BJ (cell line): ENCODE measurements at regions not wholly inside any gene's neighbourhood (a gene's known extent, or its start where the extent isn't known, plus 50 kb on each side); places are given as distances from the start of the nearest gene placed in this dataset.

Source experiments
- CTCF ChIA-PET: fragments of 350-600 bp; formaldehyde crosslinking; extraction: SDS; loops from one replicate; lab custom pipeline; 2021; ENCODE audit warnings: antibody characterized with exemption, inconsistent platforms; lab: Yijun Ruan, JAX
- POLR2A ChIA-PET: fragments of 300-600 bp; sonication (Branson Sonifier 250); formaldehyde crosslinking; extraction: SDS; loops from one replicate; lab custom pipeline; 2021; ENCODE audit warnings: antibody characterized with exemption; lab: Charles Lee
- DNase-seq: peaks from one replicate; pipeline ENCODE4 v3.0.0-alpha.2; 2011; ENCODE audit warnings: low read depth
- H3K27me3 ChIP-seq: 2 replicates; pipeline ENCODE4 v1.6.0; 2011; ENCODE audit warnings: low read length; ENCODE audit not compliant: control insufficient read depth, insufficient read depth
- H3K36me3 ChIP-seq: 2 replicates; pipeline ENCODE4 v1.5.1; 2011; ENCODE audit warnings: low read length; ENCODE audit not compliant: control insufficient read depth, insufficient read depth
- H3K4me3 ChIP-seq: 2 replicates; pipeline ENCODE4 v1.5.1; 2011; ENCODE audit warnings: low read depth, mild to moderate bottlenecking, control low read depth, low read length
- TF ChIP-seq, protein P1 (sequence below): IDR thresholded peaks from 2 replicates; pipeline ENCODE4 v1.5.1; 2011; ENCODE audit warnings: low read depth, mild to moderate bottlenecking, control low read depth, inconsistent platforms, low read length, moderate library complexity; ENCODE audit not compliant: insufficient read depth

DNA sequence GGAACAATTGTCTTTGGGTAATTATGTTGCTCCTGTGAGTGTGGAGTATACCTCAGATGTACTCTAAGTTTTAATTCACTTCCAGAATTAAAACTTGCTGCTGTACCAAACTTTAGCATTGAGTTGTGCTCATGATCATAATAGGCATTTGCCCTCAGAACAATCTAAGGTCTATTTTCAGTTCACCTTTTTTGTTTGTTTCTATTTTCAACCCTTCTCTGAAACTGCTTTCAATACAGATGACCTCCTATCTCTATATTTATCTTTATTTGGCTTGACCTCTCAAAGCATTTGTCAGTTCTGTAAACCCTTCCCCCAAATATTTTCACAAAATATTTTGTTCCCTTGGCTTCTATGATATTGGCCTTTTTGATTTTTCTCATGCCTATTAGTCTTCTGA, 873.0 kb downstream of the OLFM4 start:
- no peak overlapping the region for H3K4me3 ChIP-seq
- CTCF ChIA-PET: no interaction called here
- no peaks in the 10 kb centered on the region for H3K36me3 ChIP-seq
- POLR2A ChIA-PET: no interaction called here
- DNase-seq: no peak
- no peaks in the 10 kb centered on the region for H3K27me3 ChIP-seq
- TF ChIP-seq, protein P1, sequence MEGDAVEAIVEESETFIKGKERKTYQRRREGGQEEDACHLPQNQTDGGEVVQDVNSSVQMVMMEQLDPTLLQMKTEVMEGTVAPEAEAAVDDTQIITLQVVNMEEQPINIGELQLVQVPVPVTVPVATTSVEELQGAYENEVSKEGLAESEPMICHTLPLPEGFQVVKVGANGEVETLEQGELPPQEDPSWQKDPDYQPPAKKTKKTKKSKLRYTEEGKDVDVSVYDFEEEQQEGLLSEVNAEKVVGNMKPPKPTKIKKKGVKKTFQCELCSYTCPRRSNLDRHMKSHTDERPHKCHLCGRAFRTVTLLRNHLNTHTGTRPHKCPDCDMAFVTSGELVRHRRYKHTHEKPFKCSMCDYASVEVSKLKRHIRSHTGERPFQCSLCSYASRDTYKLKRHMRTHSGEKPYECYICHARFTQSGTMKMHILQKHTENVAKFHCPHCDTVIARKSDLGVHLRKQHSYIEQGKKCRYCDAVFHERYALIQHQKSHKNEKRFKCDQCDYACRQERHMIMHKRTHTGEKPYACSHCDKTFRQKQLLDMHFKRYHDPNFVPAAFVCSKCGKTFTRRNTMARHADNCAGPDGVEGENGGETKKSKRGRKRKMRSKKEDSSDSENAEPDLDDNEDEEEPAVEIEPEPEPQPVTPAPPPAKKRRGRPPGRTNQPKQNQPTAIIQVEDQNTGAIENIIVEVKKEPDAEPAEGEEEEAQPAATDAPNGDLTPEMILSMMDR: no peak

DNA sequence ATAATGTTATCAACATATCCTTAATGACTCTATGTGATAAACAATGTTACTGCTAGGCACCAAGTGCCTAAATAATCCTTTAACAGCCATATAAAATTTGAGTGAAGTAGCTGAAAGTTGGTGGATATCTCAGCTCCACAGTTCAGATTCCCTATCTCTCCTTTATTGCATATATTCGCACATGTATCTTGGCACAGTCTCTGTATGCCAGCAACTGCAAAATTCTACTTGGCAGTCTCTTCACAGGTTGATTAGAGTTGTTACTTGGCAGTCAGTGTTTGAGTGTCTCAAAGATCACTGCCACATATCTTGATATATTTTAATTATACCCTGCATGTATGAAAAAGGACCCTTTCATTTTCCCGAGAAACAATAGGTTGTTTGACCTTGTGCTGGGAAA, 879.3 kb downstream of the OLFM4 start:
- CTCF ChIA-PET: no interaction called here
- POLR2A ChIA-PET: no interaction called here
- TF ChIP-seq, protein P1: no peak
- Histone ChIP-seq H3K4me3 (no peak overlapping the region), H3K27me3 (no peaks in the 10 kb centered on the region), H3K36me3 (no peaks in the 10 kb centered on the region)
- no peak for DNase-seq

DNA sequence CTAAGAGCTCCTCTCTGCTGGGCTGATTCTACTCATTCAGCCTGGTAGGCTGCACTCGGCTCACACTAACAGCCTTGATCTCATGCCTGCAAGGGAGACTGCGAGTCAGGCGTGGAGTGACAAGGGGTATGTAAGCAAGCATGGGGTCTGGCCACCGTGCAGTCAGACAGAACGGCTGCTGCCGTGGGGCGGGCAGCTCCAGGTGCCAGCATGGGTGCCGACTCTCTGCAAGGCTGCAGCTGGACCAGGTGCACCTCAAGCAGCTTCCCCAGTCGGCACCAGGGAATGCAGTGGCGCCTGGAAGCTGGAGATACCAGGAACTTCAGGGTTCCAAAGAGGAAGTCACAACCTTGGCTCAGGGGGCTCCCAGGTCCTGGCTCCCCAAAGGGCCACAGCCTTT, 892.3 kb downstream of the OLFM4 start:
- no peaks in the 10 kb centered on the region for H3K36me3 ChIP-seq
- TF ChIP-seq, protein P1: no peak
- ChIA-PET CTCF (no interaction called here), POLR2A (no interaction called here)
- no peak overlapping the region for H3K4me3 ChIP-seq
- H3K27me3 ChIP-seq: no peaks in the 10 kb centered on the region
- DNase-seq: no peak

DNA sequence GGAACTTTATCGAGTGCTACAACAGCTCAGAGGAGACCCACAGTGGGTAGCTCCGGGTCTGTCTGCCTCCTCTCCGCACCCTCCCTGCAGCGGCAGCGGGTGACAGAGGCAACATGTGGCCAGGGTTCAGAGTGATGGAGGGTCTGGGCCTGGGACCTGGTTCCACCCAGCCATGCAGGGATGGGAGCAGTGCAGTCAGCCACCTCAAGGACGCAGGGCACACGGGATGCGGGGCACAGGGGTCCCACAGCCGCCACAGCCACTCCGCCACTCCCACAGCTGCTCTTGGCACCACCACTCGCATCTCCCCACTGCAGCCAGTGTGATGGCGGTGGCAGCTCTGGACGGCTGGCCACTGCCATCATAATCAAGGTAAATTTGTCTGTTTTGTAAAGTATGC, 892.9 kb downstream of the OLFM4 start:
- DNase-seq: no peak
- ChIA-PET POLR2A (no interaction called here), CTCF (no interaction called here)
- TF ChIP-seq, protein P1: no peak
- Histone ChIP-seq H3K27me3 (no peaks in the 10 kb centered on the region), H3K36me3 (no peaks in the 10 kb centered on the region), H3K4me3 (no peak overlapping the region)

DNA sequence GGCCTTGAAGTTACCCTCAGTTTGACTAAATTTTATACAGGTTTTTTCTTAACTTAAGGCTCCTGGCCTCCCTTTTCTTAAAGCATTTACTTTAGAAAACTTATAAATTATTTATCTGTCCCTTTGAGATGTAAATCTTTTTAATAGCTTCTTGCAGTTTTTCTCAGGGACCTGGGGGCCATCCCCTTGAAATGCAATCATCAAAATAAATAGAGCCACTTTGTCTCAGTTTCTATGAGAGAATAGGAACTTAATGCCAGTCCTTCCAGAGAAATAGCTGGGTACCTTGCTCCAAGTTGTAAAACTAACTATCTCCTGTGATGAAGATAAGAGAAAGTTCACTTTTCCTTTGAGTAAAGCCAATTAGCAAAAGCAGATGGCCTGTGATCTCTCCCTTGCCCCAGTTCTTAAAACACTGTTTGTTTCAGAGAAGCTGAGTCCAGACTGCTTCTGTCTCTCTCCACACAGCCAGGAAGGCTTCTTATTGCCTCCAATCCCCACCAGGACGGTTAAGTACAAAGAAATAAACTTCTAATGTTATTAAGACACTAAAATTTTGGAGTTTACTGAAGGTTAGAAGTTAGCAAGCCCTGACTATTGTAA, 913.1 kb downstream of the OLFM4 start:
- ChIA-PET POLR2A (no interaction called here), CTCF (no interaction called here)
- H3K4me3 ChIP-seq: no peak overlapping the region
- TF ChIP-seq, protein P1: no peak
- H3K36me3 ChIP-seq: no peaks in the 10 kb centered on the region
- no peak for DNase-seq
- H3K27me3 ChIP-seq: no peaks in the 10 kb centered on the region
